ENCODE measurements at regions not wholly inside any gene's neighbourhood (a gene's known extent, or its start where the extent isn't known, plus 50 kb on each side); places are given as distances from the start of the nearest gene placed in this dataset.

GRCh38 chr11:134613646-134614045 is 201.6 kb upstream of the B3GAT1 start:
- Histone ChIP-seq H3K27me3 (ENCODE audit: insufficient read depth, low read length) (peaks cover 35% of the 10 kb centered on the region), H4K20me1 (ENCODE audit: insufficient read depth) (no peaks in the 10 kb centered on the region), H3K9me2 (ENCODE audit: insufficient read depth) (no peaks in the 10 kb centered on the region), H2AFZ (ENCODE audit: low read depth, low read length, poor library complexity, severe bottlenecking) (no peak overlapping the region), H3K4me1 (ENCODE audit: control insufficient read depth in 1 of 2, insufficient read depth in 2 of 2, low read length in 2 of 2) (no peaks in the 10 kb centered on the region), H3K79me2 (ENCODE audit: insufficient read depth, low read length) (no peaks in the 10 kb centered on the region), H3K4me2 (ENCODE audit: low read length) (no peak overlapping the region), H3K36me3 (ENCODE audit: control insufficient read depth in 1 of 2, insufficient read depth in 2 of 2, low read length in 2 of 2) (no peaks in the 10 kb centered on the region), H3K27ac (ENCODE audit: low read depth, low read length) (no peak overlapping the region), H3K9ac (ENCODE audit: low read length) (no peak overlapping the region), H3K9me3 (ENCODE audit: control insufficient read depth in 1 of 2, insufficient read depth in 1 of 2, low read depth in 1 of 2, low read length in 2 of 2) (no peaks in the 10 kb centered on the region), H3K4me3 (replicated peaks in 1 of 2; ENCODE audit: low read depth in 1 of 2, low read length in 2 of 2) (no peak overlapping the region)
- ATAC-seq: no peak
- no TSS peak for BruUV-seq (replicated peaks)
- no peak for TF ChIP-seq SP1 (IDR thresholded peaks at IDR 0.05; ENCODE audit: low read depth)
- TF ChIP-seq JUND (IDR thresholded peaks at IDR 0.05): no peak
- TF ChIP-seq TCF7L2 (IDR thresholded peaks at IDR 0.05; ENCODE audit: borderline replicate concordance, extremely low read depth, insufficient read depth, insufficient read length): no peak
- no peak for TF ChIP-seq EZH2phosphoT487 (IDR thresholded peaks at IDR 0.05; ENCODE audit: borderline replicate concordance)
- no peak for TF ChIP-seq SIN3A (IDR thresholded peaks at IDR 0.05; ENCODE audit: low read depth)
- no peak for TF ChIP-seq ZFX (IDR thresholded peaks at IDR 0.05)
- no peak for TF ChIP-seq EZH2 (IDR thresholded peaks at IDR 0.05)
- no peak for TF ChIP-seq CEBPB (IDR thresholded peaks at IDR 0.05; ENCODE audit: low read depth)
- intact Hi-C loops (cut with micrococcal nuclease): no loop called here
- no peak for DNase-seq (ENCODE audit: low read depth, low spot score)
- ChIA-PET POLR2A (no interaction called here), CTCF (no interaction called here), RAD21 (ENCODE audit: low non-redundant PET in 1 of 2, low total read pairs in 2 of 2, uncharacterized antibody in 2 of 2, unreplicated experiment in 2 of 2) (no interaction called here)

DNA sequence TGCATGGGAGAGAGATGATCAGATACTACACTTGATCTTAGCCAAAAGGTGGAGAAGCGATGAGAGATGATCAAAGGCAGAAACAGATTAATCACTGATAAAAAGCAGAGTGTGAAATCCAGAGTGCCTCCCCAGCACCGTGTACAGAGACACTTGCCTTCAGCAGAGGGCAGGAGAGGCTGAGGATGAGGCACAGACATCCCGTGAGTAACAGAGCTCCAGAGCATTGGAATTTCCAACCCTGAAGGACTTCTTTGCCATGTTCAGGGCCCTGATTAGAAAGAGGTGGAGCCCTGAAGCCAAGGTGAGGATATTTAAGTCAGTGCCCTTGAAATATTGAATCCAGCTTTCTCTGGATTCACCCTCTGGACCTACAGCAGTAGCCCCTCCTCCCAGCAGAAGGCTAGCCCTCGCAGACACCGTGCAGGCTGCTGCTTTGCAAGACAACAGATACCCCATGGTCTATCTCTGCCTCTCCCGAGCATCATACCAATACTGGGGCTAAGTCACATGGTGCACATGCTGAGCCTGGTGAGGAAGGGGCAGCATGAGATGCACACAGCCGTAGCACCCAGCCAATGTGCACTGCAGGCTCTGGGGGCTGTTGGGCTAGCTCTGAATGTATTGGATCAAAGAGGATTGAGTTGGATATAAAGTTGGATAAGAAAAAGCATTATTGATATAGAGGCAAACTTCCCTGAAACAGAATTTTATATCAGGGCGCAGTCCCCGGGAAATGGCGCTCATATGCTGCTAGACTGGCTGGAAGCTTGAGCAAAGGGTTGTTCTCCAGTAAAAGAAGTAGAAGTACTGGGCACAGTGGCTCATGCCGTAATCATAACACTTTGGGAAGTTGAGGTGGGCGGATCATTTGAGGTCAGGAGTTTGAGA is 200.3 kb upstream of the B3GAT1 start:
- no peak overlapping the region for H3K4me3 ChIP-seq (replicated peaks in 1 of 2; ENCODE audit: low read depth in 1 of 2, low read length in 2 of 2)
- intact Hi-C loops (cut with micrococcal nuclease): no loop called here
- H3K4me1 ChIP-seq (ENCODE audit: control insufficient read depth in 1 of 2, insufficient read depth in 2 of 2, low read length in 2 of 2): no peaks in the 10 kb centered on the region
- no peak overlapping the region for H3K27ac ChIP-seq (ENCODE audit: low read depth, low read length)
- no TSS peak for BruUV-seq (replicated peaks)
- H3K9ac ChIP-seq (ENCODE audit: low read length): no peak overlapping the region
- POLR2A ChIA-PET: no interaction called here
- CTCF ChIA-PET: no interaction called here
- no peaks in the 10 kb centered on the region for H3K9me3 ChIP-seq (ENCODE audit: control insufficient read depth in 1 of 2, insufficient read depth in 1 of 2, low read depth in 1 of 2, low read length in 2 of 2)
- H3K36me3 ChIP-seq (ENCODE audit: control insufficient read depth in 1 of 2, insufficient read depth in 2 of 2, low read length in 2 of 2): no peaks in the 10 kb centered on the region
- no peak overlapping the region for H2AFZ ChIP-seq (ENCODE audit: low read depth, low read length, poor library complexity, severe bottlenecking)
- H3K9me2 ChIP-seq (ENCODE audit: insufficient read depth): no peaks in the 10 kb centered on the region
- ATAC-seq: no peak
- H3K4me2 ChIP-seq (ENCODE audit: low read length): no peak overlapping the region
- RAD21 ChIA-PET (ENCODE audit: low non-redundant PET in 1 of 2, low total read pairs in 2 of 2, uncharacterized antibody in 2 of 2, unreplicated experiment in 2 of 2): no interaction called here
- H3K27me3 ChIP-seq (ENCODE audit: insufficient read depth, low read length): peaks cover 43% of the 10 kb centered on the region
- H4K20me1 ChIP-seq (ENCODE audit: insufficient read depth): no peaks in the 10 kb centered on the region
- no peak for TF ChIP-seq POLR2AphosphoS5 (IDR thresholded peaks at IDR 0.05; ENCODE audit: low read depth, low read length)
- TF ChIP-seq SIN3A (IDR thresholded peaks at IDR 0.05; ENCODE audit: low read depth): no peak
- no peak for TF ChIP-seq ZBTB33 (IDR thresholded peaks at IDR 0.05; ENCODE audit: extremely low read depth, insufficient replicate concordance, low read length)
- TF ChIP-seq FOSL1 (IDR thresholded peaks at IDR 0.05; ENCODE audit: low read depth): no peak
- TF ChIP-seq, protein P1, sequence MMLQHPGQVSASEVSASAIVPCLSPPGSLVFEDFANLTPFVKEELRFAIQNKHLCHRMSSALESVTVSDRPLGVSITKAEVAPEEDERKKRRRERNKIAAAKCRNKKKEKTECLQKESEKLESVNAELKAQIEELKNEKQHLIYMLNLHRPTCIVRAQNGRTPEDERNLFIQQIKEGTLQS (IDR thresholded peaks at IDR 0.05): no peak
- no peak for TF ChIP-seq ELF1 (IDR thresholded peaks at IDR 0.05; ENCODE audit: borderline replicate concordance, low read depth)
- TF ChIP-seq, protein P2, sequence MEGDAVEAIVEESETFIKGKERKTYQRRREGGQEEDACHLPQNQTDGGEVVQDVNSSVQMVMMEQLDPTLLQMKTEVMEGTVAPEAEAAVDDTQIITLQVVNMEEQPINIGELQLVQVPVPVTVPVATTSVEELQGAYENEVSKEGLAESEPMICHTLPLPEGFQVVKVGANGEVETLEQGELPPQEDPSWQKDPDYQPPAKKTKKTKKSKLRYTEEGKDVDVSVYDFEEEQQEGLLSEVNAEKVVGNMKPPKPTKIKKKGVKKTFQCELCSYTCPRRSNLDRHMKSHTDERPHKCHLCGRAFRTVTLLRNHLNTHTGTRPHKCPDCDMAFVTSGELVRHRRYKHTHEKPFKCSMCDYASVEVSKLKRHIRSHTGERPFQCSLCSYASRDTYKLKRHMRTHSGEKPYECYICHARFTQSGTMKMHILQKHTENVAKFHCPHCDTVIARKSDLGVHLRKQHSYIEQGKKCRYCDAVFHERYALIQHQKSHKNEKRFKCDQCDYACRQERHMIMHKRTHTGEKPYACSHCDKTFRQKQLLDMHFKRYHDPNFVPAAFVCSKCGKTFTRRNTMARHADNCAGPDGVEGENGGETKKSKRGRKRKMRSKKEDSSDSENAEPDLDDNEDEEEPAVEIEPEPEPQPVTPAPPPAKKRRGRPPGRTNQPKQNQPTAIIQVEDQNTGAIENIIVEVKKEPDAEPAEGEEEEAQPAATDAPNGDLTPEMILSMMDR (IDR thresholded peaks at IDR 0.05 in 2 of 3, conservative IDR thresholded peaks at IDR 0.05 in 1 of 3; ENCODE audit: borderline replicate concordance in 1 of 3, insufficient read depth in 1 of 3, low read depth in 2 of 3, low read length in 2 of 3): no peak
- no peak for TF ChIP-seq SRF (IDR thresholded peaks at IDR 0.05; ENCODE audit: low read depth)
- no peak for TF ChIP-seq EGR1 (IDR thresholded peaks at IDR 0.05; ENCODE audit: low read depth)
- no peak for TF ChIP-seq POLR2A (IDR thresholded peaks at IDR 0.05; ENCODE audit: borderline replicate concordance, extremely low read depth, insufficient read depth, insufficient read length)
- TF ChIP-seq SP1 (IDR thresholded peaks at IDR 0.05; ENCODE audit: low read depth): no peak
- no peak for TF ChIP-seq CEBPB (IDR thresholded peaks at IDR 0.05; ENCODE audit: low read depth)
- no peak for TF ChIP-seq EZH2 (IDR thresholded peaks at IDR 0.05)
- no peak for DNase-seq (ENCODE audit: low read depth, low spot score)
- no peaks in the 10 kb centered on the region for H3K79me2 ChIP-seq (ENCODE audit: insufficient read depth, low read length)

Measured in HCT116 (cell line).